BE2C (cell line): ENCODE measurements at regions not wholly inside any gene's neighbourhood (a gene's known extent, or its start where the extent isn't known, plus 50 kb on each side); places are given as distances from the start of the nearest gene placed in this dataset.

Source experiments
- DNase-seq: peaks from one replicate; pipeline ENCODE4 v3.0.0-alpha.2; 2020
- H3K27me3 ChIP-seq: fragments of 250-450 bp; sonication (Bioruptor Pico); 2 replicates; pipeline ENCODE4 v1.5.1; 2020; ENCODE audit warnings: mild to moderate bottlenecking
- H3K36me3 ChIP-seq: fragments of 250-450 bp; sonication (Bioruptor Pico); 2 replicates; pipeline ENCODE4 v1.5.1; 2020; ENCODE audit warnings: mild to moderate bottlenecking
- H3K4me1 ChIP-seq: fragments of 250-450 bp; sonication (Bioruptor Pico); 2 replicates; pipeline ENCODE4 v1.5.1; 2020
- H3K4me3 ChIP-seq: 2 replicates; pipeline ENCODE4 v1.5.1; 2011; ENCODE audit warnings: low read depth, low read length
- H3K9me3 ChIP-seq: fragments of 250-450 bp; sonication (Bioruptor Pico); 2 replicates; pipeline ENCODE4 v1.5.1; 2020
- TF ChIP-seq, protein P1 (sequence below): IDR thresholded peaks from 2 replicates; pipeline ENCODE4 v1.5.1; 2012; ENCODE audit warnings: mild to moderate bottlenecking, low read depth, low read length

GRCh38 chr2:145423809-145424208 is 903.9 kb upstream of the ZEB2 start:
- TF ChIP-seq, protein P1, sequence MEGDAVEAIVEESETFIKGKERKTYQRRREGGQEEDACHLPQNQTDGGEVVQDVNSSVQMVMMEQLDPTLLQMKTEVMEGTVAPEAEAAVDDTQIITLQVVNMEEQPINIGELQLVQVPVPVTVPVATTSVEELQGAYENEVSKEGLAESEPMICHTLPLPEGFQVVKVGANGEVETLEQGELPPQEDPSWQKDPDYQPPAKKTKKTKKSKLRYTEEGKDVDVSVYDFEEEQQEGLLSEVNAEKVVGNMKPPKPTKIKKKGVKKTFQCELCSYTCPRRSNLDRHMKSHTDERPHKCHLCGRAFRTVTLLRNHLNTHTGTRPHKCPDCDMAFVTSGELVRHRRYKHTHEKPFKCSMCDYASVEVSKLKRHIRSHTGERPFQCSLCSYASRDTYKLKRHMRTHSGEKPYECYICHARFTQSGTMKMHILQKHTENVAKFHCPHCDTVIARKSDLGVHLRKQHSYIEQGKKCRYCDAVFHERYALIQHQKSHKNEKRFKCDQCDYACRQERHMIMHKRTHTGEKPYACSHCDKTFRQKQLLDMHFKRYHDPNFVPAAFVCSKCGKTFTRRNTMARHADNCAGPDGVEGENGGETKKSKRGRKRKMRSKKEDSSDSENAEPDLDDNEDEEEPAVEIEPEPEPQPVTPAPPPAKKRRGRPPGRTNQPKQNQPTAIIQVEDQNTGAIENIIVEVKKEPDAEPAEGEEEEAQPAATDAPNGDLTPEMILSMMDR: no peak
- H3K9me3 ChIP-seq: no peaks in the 10 kb centered on the region
- no peak for DNase-seq
- no peak overlapping the region for H3K4me3 ChIP-seq
- no peaks in the 10 kb centered on the region for H3K27me3 ChIP-seq
- no peaks in the 10 kb centered on the region for H3K36me3 ChIP-seq
- no peaks in the 10 kb centered on the region for H3K4me1 ChIP-seq

DNA sequence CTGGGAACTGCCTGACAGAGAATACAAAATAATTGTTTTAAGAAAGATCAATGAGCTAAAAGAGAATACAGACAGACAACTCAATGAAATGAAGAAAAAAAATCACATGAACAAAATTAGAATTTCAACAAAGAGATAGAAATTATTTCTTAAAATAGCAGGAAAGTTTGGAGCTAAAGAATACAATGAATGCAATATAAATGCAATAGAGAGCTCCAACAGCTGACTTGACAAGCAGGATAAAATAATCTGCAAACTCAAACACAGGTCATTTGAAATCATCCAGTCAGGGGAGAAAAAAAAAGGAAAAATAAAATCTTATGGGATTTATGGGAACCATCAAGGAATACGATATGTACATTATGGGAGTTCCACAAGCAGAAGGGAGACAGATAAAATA is 902.7 kb upstream of the ZEB2 start:
- H3K4me3 ChIP-seq: no peak overlapping the region
- DNase-seq: no peak
- TF ChIP-seq, protein P1: no peak
- H3K9me3 ChIP-seq: no peaks in the 10 kb centered on the region
- H3K36me3 ChIP-seq: no peaks in the 10 kb centered on the region
- H3K27me3 ChIP-seq: no peaks in the 10 kb centered on the region
- no peaks in the 10 kb centered on the region for H3K4me1 ChIP-seq

- Histone ChIP-seq H3K27me3 (no peaks in the 10 kb centered on the region), H3K4me3 (no peak overlapping the region), H3K9me3 (no peaks in the 10 kb centered on the region), H3K36me3 (no peaks in the 10 kb centered on the region), H3K4me1 (no peaks in the 10 kb centered on the region)
- DNase-seq: no peak
- TF ChIP-seq, protein P1: no peak
These were observed 901.9 kb upstream of the ZEB2 start for GRCh38 chr2:145421841-145422240.

DNA sequence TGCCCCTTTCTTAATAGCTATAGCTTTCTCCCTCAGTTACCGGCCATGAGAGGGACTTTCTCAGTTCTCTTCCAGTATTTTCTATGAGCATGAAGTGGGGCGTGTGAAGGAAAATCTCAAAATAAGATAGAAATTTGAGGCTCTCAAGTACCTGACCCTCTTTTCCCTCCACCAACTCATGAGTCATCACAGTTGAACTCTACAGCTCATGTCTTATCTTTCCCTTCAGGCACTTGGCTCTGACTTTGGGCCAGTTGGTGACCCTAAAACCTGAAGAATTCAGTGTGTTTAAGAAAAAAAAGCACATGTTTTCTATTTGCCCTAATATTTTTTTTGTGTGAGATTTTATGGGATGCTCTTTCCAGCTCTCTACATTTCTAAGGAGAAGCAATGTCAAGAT is 896.7 kb upstream of the ZEB2 start:
- Histone ChIP-seq H3K4me3 (no peak overlapping the region), H3K36me3 (no peaks in the 10 kb centered on the region), H3K27me3 (no peaks in the 10 kb centered on the region), H3K4me1 (no peaks in the 10 kb centered on the region), H3K9me3 (no peaks in the 10 kb centered on the region)
- no peak for DNase-seq
- TF ChIP-seq, protein P1: no peak

DNA sequence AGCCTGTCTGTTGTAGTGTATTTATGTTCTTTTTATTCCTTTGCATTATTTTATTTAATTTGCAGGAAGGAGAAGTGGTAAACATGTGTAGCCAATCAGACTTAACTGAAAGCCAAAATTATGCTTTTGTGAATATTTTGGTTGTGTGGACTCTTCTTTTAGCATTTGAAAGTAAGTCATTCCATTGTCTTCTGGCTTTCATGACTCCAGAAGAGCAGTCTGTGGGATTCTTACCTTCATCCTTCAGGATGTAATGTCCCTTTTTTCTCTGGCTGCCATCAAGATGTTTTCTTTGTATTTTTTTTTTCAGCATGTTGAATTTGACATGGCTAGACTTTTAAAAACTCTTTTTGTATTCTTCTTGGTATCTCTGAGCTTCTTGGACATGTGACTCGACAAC is 895.2 kb upstream of the ZEB2 start:
- Histone ChIP-seq H3K4me3 (no peak overlapping the region), H3K27me3 (no peaks in the 10 kb centered on the region), H3K4me1 (no peaks in the 10 kb centered on the region), H3K9me3 (no peaks in the 10 kb centered on the region), H3K36me3 (no peaks in the 10 kb centered on the region)
- TF ChIP-seq, protein P1: no peak
- DNase-seq: no peak

- H3K9me3 ChIP-seq: no peaks in the 10 kb centered on the region
- H3K36me3 ChIP-seq: no peaks in the 10 kb centered on the region
- no peak overlapping the region for H3K4me3 ChIP-seq
- DNase-seq: no peak
- TF ChIP-seq, protein P1: no peak
- no peaks in the 10 kb centered on the region for H3K27me3 ChIP-seq
- H3K4me1 ChIP-seq: no peaks in the 10 kb centered on the region
These were observed 893.5 kb upstream of the ZEB2 start for GRCh38 chr2:145413261-145414030.
